K562 (cell line): ENCODE measurements at regions not wholly inside any gene's neighbourhood (a gene's known extent, or its start where the extent isn't known, plus 50 kb on each side); places are given as distances from the start of the nearest gene placed in this dataset.

ENCODE experiments used
- POLR2A ChIP-seq: fragments of 450-650 bp; conservative IDR thresholded peaks from 2 replicates; pipeline ENCODE4 v1.6.1; 2016
- ZBTB7A ChIP-seq: IDR thresholded peaks from 2 replicates; pipeline ENCODE4 v1.6.1; 2011; ENCODE audit warnings: low read depth, mild to moderate bottlenecking, low read length, moderate library complexity, borderline replicate concordance; ENCODE audit not compliant: control insufficient read depth
- TF ChIP-seq, protein P1 (sequence below): sonication (generic); formaldehyde crosslinking; IDR thresholded peaks from 2 replicates; pipeline ENCODE4 v1.8.1; 2023; ENCODE audit warnings: mild to moderate bottlenecking, missing genetic modification reagents, moderate library complexity

DNA sequence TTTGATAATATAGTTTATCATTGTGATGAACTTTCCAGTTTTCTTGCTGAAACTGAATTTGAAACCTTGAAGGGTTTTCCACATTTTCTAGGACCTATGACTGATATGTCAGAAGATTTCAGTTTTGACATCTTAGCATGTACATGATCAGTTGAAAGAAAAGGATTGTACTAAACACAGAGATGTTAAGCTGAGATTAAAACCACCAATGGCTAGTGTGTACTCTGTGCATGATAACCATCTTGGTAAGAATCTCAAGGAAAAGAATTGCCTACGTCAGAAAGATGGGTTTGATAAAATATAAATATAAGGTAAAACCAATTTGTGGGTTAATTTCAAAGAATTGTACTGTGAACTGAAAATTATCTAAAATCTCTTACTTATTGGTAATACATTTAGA, 776.4 kb downstream of the GATA3 start:
- TF ChIP-seq, protein P1, sequence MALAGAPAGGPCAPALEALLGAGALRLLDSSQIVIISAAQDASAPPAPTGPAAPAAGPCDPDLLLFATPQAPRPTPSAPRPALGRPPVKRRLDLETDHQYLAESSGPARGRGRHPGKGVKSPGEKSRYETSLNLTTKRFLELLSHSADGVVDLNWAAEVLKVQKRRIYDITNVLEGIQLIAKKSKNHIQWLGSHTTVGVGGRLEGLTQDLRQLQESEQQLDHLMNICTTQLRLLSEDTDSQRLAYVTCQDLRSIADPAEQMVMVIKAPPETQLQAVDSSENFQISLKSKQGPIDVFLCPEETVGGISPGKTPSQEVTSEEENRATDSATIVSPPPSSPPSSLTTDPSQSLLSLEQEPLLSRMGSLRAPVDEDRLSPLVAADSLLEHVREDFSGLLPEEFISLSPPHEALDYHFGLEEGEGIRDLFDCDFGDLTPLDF (CRISPR knock-in tag): no peak
- TF ChIP-seq ZBTB7A (no peak), POLR2A (no peak)
